NAMALWA (cell line): ENCODE measurements at regions not wholly inside any gene's neighbourhood (a gene's known extent, or its start where the extent isn't known, plus 50 kb on each side); places are given as distances from the start of the nearest gene placed in this dataset.

Experiments used
- DNase-seq: peaks from one replicate; pipeline ENCODE4 v3.0.0-alpha.2; 2015; ENCODE audit warnings: low spot score

DNA sequence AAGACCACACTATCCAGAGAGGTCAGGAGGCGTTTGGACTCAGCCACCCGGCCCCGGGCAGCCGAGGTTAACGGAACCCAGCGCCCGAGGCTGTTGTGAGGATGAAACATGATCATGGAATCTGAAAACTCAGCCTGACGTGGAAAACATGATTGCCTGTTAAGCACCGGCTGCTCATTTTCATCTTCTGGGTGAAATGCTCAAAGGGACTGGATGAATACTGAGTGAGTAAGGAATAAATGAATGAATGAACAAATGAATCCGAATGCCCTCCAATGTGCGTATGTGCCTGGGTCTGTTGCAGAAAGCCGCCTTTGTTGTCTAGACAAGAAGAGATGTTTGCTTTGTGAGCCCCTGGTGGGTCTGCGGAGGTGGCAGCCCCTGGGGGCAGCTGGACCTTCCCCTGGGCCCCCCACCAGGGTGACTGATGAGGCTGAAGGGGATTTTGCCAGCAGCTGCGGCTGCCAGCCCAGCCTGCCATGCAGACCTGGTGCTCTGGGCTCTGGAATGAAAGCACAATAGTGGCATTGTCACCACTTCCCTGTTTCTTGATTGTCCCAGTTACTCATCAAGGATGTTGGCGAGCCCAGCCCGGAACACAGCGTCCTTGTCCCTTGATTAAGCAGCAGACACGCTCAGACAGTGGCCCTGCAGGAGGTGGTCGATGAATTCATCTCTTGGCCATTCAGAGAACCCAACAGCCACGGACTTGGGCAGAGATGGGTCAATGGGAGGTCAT lies 211.1 kb downstream of the ANKRD60 start:
- no peak for DNase-seq

GRCh38 chr20:58016779-58017178 lies 211.7 kb downstream of the ANKRD60 start:
- DNase-seq: no peak

DNA sequence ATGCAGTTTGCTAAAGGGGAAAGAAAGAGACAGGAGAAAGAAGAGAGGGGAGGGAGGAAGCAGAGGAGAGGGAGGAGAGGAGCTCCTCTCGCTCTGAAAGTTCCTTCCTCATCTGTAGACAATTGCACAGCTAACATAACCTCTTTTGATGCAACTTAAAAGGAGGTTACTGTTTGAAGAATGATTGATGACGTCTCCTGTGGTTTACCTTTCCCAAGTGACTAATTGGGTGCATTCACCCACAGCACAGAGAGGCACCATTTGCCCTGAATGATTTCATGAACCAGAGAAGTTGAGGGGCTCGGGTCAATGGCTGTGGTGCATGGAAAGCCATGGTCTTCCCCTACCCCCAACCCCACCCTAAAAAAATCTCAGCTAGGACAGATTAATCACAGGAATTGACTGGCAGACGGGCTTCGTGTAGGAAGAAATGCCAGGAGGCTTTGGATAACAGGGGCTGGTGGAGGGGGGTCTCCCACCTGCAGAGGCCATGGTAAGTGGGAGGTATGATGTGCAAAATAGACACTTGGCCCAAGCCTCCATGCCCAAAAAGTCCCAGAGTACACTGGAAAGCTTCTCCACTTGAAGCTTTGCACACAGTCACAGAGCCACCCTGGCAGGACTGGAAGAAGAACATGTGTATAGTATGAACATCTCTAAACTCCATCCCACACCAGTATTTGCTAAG lies 213.7 kb downstream of the ANKRD60 start:
- no peak for DNase-seq

GRCh38 chr20:58012731-58013510 lies 215.5 kb downstream of the ANKRD60 start:
- DNase-seq: no peak

- DNase-seq: no peak
Observed at GRCh38 chr20:58011947-58012610, 216.4 kb downstream of the ANKRD60 start.

DNA sequence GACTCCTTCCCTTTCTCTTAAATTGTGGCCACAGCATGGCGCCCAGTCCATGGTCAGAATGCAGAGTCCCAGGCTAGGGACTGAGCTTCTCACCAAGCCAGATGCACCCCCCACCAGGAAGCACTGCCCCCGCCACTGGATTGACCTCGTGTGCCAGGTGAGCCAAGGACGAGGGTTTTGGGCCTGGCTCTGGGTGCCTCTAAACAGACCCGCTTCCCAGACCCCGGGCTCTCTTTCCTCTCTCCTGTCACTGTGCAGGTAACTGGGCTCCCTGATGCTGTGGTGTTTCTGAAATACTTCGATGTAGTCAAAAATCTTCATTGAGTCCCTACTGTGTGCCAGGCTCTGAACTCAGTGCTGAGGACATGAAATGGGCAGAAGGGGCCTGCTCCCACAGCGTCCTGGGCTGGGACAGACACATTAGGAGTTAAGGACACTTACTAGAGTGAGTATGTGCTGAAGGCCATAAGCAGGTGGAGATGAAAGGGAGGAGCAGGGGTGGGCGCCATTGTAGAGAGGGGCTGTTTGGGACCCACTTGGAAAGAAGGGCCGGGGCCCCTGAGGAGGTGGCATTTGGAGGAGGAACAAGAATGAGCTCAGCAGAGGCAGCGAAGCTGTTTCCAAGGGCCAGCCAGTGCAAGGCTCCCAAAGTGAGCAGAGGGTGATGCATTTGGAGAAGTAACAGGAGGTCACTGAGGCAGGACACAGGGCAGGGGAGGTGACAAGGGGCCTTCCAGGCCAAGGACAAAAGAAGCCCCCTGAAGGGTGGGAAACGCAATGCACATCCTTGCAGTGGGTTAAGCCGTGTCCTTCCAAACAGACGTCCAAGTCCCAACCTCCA lies 217.1 kb downstream of the ANKRD60 start:
- no peak for DNase-seq

DNA sequence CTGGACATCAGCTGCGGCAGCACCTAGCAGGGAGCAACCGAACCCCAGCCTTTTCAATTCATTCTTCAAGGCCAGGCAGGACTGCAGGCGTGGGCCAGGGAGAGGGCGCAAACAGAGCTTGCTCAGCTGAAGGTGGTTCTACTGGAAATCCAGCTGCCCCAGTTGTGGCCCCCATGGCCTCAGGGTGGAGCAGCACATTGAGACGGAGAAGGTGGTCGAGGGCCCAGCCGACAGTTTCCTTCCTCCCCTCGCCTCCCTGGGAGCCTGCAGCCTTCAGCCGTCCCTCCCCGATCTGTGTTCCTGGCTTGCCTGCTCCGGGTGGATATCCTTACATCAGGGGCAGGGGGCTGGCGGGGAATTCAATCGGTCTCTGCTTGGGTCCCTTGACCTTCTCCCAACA lies 217.8 kb downstream of the ANKRD60 start:
- DNase-seq: no peak

DNA sequence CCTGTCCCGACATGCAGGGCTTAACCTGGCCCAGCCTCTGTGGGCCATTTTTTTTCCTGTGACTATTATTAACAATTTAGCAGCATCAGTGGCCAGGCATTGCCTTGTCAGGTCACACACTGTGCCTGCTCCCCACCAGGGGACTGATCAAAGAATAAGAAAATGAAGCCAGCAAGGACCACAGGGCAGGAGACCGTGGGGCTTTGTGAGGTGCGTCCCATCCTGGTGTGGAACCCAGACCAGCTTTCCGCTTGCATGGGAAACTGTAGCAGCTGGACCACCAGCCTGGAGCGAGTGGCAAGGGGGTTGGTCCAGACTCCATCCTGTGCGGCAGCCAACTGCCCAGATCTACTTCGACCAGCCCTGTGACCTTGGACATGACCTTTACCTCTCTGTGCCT lies 218.3 kb downstream of the ANKRD60 start:
- DNase-seq: no peak

DNA sequence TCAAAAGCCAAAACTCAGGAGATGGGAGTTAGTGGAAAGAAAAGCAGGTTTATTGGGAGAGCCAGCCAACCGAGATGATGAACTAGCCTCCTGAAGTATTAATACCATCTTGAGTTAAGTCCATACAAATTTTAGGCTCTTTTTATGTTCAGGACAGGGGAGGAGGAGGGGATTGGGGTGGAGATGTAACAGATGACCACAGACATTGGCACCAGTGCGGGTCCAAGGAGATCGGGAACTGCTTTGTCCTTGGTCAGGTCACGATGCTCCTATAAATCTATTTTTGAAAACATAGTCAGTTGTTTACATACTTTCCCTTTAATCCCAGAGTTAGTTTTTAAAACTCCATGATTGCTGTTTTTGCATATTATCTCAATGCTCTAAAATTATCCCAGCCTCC lies 219.6 kb downstream of the ANKRD60 start:
- DNase-seq: no peak

- no peak for DNase-seq
Observed at GRCh38 chr20:58008413-58008812, 220.0 kb downstream of the ANKRD60 start.

DNA sequence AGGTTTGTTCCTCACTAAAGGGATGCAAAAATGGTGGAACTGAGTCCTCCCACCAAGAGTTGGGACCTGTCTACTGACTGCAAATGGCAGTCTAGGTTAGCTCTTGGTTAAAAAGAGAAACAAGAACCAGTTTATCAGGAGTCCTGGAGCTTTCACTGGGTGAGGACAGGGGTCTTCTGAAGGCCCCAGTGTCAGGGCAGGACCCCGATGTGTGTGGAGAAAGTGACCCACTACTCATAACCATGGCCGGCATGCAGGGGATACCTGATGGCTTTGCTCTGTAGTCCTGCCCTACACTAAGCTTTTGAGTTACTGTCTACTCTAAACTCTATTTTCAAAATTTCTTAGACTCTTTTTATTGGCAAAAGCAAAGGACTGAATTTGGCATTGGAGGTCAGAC lies 220.5 kb downstream of the ANKRD60 start:
- no peak for DNase-seq

- DNase-seq: no peak
Observed at GRCh38 chr20:58006346-58007316, 221.8 kb downstream of the ANKRD60 start.

- DNase-seq: no peak
Observed at GRCh38 chr20:58005581-58006345, 222.7 kb downstream of the ANKRD60 start.

DNA sequence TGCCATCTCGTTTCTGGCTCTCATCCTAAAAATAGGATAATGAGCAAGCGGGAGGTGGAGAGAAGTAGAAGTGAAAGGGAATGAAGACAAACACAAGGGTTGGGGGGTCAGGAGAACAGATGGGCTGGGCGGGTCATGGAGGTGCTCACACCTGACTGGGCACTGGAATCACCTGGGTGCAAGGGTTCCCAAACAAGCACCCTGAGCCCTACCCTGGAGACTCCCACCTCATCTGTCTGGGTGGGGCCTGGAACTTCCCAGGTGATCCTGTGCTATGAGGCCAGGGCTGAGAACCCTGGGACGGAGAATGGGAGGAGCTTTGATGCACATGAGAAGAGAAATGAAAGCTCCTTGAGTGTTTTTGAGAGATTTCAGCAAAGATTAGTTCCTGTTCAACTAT lies 223.6 kb downstream of the ANKRD60 start:
- no peak for DNase-seq

- no peak for DNase-seq
Observed at GRCh38 chr20:58004146-58004545, 224.3 kb downstream of the ANKRD60 start.

DNA sequence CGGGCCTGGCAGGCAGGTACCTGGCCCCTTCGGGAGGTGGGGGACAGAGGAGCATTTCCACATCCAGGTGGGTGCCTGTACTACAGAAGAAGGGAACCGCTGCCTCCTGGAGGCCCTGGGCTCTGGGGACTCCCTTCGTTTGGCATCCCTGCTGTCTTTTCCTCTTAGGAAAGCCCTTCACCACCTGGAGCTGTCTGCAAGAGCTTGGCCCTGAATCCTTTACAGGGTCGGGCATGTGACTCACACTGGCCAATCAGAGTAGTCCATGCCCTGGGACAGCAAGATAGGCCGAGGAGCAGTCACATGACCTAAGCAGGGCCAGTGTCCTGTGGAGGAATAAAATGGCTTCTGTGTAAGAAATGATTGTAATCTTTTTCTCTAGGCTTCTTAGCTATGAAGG lies 224.9 kb downstream of the ANKRD60 start:
- peak; percentile 54 for DNase-seq

- no peak for DNase-seq
Observed at GRCh38 chr20:58002901-58003300, 225.6 kb downstream of the ANKRD60 start.

- DNase-seq: no peak
Observed at GRCh38 chr20:58001946-58002345, 226.5 kb downstream of the ANKRD60 start.

GRCh38 chr20:58001381-58001780 lies 227.1 kb downstream of the ANKRD60 start:
- no peak for DNase-seq

- no peak for DNase-seq
Observed at GRCh38 chr20:58000861-58001260, 227.6 kb downstream of the ANKRD60 start.
